ENCODE measurements at regions not wholly inside any gene's neighbourhood (a gene's known extent, or its start where the extent isn't known, plus 50 kb on each side); places are given as distances from the start of the nearest gene placed in this dataset.

GRCh38 chr20:40244286-40244685 is 444.8 kb downstream of the MAFB start:
- TF ChIP-seq CTCF (IDR thresholded peaks at IDR 0.05) (no peak), POLR2A (IDR thresholded peaks at IDR 0.05) (no peak)
